GM19328 (cell line): ENCODE measurements at regions not wholly inside any gene's neighbourhood (a gene's known extent, or its start where the extent isn't known, plus 50 kb on each side); places are given as distances from the start of the nearest gene placed in this dataset.
"Not testable (repeated sequence)": the region's sequence is repeated elsewhere in the genome, so short reads cannot be mapped to it uniquely, and the experiment has no call there.

ENCODE experiments used
- ATAC-seq: cut with Tn5 transposase; IDR thresholded peaks from one replicate; pipeline ENCODE4 v1.9.1; 2021; ENCODE audit warnings: mild to moderate bottlenecking, moderate library complexity; ENCODE audit not compliant: unreplicated experiment

DNA sequence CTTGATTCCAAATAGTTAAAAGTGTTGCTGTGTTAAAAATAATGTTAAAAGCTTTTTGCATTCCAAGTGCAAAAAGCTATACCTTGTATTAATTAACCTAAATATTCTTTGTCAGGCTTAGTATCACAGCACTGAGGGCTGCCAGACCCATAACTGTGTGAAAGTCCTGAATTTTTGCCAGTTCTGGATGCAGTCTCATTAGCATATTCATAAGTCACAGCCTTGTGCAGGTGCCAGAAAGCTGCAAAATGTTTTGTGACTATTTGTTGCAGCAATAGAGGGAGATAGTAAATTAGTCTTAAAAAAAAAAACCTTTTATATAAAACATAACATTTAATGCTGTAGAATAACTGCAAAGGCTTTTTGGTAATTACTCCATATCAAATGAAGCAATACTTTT is 56.6 kb downstream of the SLITRK1 start:
- no peak for ATAC-seq

DNA sequence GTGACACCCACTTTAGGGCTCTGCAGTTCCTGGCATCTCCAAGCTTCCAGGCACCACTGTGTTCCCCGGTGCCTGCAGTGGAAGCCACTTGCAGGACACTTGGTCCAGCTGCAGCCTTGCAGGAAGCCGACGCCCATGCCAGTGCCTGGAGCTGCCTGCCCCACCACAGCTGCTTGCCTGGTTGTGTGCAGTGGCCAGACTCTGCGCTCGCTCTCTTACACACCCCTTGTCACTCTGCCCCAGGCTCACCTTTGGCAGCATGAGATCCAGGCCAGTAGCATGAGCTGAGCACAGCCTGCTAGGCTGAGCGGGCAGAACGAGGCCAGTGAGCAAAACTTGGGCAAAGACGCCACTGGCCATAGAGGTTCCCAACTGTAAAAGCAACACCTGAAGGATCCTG is 57.7 kb downstream of the SLITRK1 start:
- no peak for ATAC-seq

DNA sequence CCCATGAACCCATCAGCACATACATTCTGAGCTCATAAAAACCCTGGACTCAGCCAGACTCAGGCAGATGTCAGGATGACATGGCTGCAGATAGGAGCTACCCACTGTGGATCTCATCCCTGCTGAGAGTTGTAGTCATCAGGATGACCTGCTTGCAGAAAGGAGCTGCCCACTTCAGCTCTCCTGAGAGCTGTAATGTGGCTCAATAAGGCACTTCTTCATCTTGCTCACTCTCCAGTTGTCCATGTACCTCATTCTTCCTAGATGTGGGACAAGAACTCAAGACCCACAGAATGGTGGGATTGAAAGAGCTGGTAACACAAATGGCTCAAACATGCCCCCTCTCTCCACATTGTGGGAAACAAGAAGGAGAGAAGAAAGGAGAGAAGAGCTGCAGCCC is 58.2 kb downstream of the SLITRK1 start:
- no peak for ATAC-seq

DNA sequence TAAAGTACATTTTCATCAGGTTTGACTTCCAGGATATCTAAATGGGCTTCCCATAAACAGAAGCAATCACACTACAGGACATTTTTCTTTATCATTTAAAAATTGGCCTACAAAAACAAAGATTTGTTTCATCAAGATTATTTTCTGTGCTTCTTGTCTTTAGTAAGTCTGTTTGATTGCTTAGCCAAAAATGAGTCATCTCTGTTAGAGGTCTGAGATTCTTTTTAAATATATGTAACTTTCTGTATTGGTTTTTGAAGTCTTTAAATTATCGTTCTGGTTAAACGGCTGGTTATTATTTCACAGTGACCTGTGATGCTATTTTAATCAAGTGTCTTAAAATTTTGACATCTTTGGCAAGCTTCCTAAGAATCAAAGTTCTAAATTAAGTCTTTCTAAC is 62.7 kb downstream of the SLITRK1 start:
- no peak for ATAC-seq

DNA sequence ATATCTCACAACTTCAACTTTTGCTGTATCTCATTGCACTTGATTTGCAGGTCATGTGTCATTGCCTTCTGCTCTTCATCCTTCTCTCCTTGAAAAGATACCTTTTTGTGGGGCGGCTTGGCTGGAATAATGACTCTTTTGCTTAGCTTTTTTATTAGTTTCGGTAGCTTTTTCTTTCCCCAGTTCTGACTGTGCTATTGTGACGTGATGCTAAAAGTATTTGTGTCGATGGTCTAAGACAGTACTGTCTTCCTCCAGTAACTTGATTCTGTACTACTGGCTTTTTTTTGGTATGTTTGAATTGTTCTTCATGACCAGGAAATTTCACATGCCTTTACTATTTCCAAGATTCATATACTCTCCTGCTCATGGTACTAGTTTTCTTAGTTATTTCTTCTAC is 63.1 kb downstream of the SLITRK1 start:
- ATAC-seq = no peak

DNA sequence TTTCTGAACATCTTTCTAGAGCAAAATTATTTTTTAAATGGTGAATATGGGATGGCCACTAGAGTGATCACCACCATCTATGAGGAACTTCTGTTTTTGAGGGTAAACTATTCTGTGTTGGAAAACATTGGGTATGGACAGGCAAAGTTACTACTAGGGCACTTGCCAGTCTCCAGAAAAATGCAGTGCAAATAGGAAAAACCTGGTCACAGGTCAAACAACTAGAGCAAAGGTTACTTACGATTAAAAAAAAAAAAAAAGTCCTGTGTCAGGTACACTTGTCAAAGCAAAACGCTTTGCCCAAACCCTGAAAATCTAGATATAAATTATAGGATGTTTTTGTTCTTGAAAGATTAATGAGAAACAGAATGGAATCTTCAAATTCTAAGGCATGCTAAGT is 66.2 kb downstream of the SLITRK1 start:
- ATAC-seq = no peak

DNA sequence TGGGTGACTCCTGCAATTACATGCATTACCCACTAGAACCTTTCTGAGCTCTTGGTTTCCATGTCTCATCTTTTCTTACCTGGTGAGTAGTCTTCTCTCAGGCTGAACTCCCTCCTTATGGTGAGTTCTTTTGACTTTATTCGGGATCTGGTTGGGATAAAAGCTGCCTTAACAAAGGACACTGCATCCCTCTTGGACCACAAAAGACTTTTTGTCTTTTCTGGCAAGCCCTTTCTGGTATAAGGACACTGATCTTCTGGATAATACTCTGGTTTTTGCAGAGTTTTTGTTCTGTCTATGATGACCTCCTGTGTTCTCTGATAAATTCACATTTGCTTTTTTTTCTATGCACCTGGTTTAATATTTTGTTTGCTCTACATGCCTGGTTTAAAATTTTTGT is 66.7 kb downstream of the SLITRK1 start:
- no peak for ATAC-seq

DNA sequence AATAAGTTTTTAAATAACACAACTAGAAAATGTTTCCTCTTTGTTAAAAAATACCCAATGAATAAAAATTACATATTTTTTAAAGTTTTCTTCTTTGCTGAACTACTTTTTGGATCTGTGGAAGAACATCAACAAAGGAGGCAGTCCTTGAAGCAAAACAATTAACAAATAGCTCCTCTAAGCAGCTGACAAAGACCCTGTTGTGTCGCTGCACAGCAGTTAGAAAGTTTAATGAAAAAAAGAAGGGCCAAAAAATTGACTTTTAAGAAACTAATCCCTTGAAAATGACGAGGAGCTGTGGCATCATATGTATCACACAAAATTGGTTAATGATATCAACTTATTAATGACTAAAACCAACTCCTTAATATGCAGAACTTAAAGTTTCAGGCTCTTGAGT is 72.1 kb downstream of the SLITRK1 start:
- ATAC-seq = no peak

DNA sequence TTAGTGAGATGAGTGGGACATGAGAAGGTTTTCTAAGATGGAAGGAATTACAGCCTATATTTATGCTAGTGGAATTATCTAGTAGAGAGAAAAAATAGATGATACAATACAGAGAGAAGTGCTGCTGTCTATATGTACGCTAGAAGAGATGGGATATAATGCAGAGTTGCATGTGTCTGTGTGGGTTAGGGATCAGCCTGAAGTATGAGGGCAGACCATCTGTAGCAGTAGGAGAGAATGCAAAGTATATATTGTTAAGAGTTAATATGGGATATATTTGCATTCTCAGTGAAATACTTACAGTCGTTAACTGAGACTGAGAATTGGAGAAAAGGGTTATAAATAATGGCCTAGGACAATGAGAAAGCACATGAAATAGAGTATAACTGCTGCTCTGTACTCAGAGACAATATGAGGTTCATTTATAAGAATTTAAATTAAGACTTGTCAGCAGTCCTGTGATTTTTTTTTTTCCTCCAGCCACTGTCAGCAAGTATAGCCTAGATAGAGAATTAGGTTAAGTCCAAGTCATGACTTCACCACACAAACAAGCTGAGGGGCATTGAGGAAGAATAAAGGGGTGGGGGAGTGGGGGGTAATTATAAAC is 77.8 kb downstream of the SLITRK1 start:
- no peak for ATAC-seq

DNA sequence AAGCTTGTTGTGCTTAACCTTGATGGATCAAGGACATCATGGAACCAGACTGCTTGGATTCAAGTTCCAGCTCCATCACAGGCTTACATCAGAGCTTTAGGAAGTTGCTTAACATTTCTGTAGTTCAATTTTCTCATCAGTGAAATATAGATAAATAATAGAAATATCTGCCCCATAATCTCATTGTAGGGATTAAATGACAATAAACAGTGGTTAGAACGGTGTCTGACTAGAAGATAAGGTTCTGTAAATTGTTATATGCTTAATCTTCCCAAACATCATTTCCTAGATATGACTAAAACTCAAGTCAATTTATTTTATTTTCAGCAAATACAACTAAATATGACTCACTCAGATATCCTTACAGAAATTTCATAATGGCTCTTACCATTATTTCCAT is 83.5 kb downstream of the SLITRK1 start:
- ATAC-seq = no peak

DNA sequence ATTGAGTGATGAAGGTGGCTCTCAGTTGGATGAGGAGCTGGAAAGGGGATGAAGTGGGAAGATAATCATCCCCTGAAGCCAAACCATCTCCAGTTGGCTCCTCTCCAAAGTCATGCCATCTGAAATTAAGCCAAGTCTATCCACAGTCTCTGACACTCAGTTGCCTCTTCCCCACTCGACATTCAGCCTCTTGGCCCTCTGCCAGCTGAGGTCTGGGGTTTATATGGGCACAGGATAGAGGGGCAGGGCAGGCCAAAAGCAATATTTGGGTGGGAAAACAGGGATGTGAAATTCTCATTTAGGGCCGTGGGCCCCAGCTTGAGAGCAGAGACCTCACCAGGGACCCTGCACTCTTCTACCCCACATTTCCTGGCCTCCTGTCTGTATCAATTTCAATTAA is 85.9 kb downstream of the SLITRK1 start:
- no peak for ATAC-seq

DNA sequence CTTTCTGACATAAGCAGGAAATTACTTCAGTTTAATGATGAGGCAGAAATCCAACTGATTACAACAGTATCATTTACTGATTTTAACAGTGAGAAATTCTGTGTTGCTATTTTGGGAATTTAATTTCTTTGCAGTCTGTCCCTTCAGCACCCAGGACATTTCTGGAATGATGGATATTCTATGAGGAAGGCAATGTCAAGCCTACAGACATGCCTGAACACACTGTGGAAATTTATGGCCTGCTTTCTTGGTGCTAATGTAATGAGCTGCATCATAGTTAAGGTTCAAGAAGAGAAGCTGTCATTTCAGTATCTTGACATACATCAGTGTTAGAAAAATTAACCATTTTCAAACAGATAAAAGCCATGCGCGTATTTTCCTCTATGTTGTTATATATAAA is 87.7 kb downstream of the SLITRK1 start:
- no peak for ATAC-seq

DNA sequence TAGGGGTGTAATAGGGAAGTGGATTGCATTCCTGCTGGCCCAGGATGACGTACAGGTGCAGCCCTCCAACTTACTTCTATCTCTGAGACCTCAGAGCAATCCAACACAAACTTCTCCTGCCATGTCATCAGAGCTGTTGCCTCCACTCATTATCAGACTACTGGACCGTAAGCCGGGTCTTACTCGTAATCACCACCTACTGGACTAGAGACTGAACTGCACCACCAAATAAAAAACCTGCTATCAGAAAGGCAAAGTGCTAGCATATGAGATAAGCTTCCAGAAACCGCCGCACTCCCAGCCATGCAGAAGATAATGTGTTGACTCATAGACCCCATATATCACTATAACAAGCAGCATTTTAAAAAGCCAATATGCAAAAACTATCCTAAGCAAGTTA is 102.0 kb downstream of the SLITRK1 start:
- no peak for ATAC-seq

DNA sequence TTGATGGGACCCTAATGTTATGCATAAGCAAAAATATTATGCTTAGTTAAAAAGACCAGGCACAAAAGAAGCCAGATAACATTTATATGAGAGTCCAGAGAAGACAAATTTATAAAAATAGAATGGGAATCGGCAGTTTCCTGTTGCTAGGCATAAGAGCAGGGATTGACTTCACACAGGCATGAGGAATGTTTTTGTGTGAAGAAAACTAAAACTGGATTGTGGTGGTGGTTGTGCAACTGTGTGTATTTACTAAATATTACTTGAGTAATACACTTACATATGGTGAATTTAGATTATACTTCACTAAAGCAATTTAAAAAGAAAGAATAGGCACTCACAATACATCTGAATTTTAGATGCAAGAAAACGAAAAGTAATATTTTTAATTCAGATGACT is 108.3 kb downstream of the SLITRK1 start:
- no peak for ATAC-seq

DNA sequence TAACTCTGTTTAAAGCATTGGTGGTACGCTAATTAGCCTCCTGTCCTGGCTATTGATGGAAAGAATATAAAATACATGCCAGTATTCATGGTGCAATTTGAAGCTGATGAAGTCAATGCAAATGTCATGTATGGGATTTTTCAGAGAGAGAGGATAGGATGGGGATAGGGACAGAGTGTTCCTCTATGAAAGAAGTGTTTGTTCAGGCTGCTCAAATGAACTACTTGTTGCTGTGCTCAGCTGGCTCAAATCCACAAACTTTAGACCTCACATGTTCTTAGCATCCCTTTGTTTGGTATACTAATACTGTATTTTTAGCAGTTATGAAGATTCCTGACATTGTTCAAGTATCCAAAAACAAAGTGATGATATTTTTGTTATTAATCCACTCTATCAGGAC is 116.5 kb downstream of the SLITRK1 start:
- no peak for ATAC-seq

DNA sequence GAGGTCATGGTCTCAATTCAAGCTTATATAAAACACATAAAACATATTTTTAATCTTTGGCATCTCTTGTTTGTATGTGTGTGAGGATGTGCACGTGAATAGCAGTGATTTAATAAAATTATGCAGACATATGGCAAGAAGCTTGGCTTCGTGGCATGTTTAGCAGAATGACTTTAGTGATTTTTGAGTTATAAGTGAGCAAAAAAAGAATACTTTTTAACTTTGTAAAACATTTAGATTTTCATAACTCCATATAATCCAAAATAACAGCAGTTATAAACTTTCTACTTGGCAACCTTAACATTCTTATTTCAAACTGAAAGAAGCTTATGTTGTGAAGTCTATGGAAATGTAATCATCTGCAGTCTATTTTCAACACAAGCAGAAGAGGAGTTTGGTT is 120.6 kb downstream of the SLITRK1 start:
- no peak for ATAC-seq

DNA sequence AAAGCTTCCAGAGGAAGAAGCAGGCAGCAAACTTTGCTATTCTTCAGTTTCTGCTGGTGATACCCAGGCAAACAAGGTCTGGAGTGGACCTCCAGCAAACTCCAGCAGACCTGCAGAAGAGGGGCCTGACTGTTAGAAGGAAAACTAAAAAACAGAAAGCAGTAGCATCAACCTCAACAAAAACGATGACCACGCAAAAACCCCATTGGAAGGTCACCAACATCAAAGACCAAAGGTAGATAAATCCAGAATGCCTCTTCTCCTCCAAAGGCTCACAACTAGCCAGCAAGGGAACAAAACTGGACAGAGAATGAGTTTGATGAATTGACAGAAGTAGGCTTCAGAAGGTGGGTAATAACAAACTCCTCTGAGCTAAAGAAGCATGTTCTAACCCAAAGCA is 127.1 kb downstream of the SLITRK1 start:
- not testable (repeated sequence) for ATAC-seq

DNA sequence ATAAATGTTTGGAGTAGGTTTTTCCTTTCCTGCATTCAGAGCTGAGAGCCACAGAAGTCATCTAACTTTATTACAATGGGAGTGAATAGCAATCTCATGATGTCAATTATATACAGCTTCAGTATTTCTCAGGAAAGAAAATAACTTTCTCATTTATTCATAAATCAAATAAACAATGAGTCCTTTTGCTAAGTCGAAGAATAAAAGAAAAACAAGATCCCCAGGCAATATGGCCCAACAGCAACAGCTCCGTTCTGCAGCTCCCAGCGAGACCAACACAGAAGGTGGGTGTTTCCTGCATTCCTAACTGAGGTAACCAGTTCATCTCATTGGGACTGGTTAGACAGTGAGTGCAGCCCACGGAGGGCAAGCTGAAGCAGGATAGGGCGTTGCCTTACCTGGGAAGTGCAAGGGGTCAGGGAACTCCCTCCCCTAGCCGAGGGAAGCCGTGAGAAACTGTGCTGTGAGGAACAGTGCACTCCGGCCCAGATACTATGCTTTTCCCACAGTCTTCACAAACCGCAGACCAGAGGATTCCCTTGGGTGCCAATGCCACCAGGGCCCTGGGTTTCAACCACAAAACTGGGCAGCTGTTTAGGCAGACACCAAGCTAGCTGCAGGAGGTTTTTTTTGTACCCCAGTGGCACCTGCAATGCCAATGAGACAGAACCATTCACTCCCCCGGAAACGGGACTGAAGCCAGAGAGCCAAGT is 128.2 kb downstream of the SLITRK1 start:
- ATAC-seq = no peak

DNA sequence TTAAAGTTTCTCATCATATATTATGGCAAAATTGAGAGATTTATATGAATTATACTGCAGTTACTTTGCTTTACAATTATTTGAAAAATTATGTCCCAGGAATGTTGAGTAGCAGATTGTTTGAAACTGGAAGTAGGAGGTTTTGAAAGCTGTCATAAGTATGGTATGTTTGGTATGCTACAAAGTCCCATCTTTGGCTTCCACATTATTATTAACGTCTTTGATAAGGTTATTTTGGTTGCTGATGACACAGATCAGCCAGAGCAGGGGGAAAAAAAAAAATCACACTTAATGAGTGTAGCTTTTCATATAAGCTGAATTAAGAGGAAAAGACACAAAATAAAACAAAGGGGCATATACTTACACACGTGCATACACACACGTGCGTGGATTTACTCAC is 130.1 kb downstream of the SLITRK1 start:
- ATAC-seq = no peak

DNA sequence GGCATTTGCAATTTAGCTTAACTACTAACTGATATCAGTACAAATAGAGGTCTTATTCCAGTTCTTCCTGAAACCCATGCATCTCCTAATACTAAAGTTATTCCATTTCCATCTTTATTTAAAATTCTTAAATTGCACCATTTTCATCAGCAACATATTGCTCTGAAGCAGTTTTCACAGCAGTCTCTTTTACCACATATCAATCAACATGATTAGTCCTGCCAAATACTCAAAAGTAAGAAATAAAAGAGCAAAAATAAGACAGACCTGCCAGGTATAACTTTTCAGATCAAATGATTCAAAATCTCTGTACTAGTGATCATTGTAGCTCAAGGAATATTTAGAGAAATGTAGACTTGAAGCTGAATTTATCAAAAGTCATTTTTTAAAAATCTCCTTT is 141.7 kb downstream of the SLITRK1 start:
- ATAC-seq = no peak

DNA sequence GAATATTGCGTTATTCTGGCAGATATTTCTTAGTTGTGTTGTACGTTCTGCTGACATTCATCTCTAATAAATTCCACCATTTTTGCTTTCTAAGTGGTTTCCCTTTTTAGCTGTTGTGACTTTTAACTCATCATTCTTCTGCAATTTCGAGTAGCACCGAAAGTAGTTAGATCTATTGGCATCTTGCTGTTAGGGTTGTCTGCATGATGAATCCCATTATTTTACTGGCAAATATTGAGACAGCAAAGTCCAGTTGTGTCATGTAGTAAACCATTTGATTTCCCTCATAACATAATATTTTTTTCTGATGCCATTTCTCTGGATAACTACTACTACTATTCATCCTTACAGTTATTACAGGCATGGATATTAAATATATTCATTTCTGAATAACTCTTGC is 143.9 kb downstream of the SLITRK1 start:
- ATAC-seq = no peak

DNA sequence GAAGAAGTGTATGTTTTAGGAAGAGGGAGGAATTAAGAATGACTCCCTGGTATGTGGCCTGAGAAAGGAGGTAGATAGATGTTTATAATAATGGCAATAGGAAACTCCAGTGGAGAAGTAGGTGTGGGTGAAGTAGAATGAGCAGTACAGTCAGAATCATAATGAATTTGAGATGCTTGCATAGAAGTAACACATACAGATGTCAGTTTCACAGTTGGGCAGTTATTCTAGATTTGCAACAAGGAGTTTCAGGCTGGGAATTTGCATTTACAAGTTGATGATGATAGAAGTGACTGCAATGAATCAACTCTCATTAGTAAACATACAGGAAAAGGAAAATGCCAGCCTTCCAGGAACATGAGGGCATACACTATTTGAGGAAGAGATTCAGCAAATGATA is 149.0 kb downstream of the SLITRK1 start:
- ATAC-seq = no peak

DNA sequence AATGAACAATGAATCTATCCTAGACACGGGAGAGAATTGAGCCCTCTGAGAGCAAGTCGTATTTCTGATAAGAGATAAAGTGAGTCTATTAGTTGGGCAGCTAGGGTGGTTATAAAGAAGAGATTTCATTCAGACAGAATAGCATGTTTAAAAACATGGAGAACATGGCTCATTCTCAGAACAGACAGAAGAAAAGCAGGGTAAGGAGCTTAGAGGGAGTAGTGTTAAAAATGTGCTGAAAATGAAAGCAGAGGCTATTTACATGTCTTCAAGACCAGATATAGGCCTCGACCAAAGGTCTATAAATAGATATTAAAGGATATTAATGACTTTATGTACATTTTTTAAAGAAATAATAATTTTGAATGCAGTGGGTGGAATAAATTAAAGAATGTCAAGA is 149.5 kb downstream of the SLITRK1 start:
- no peak for ATAC-seq
